NCI-H2171 (cell line): ENCODE measurements at regions not wholly inside any gene's neighbourhood (a gene's known extent, or its start where the extent isn't known, plus 50 kb on each side); places are given as distances from the start of the nearest gene placed in this dataset.

Experiments used
- DNase-seq: peaks from one replicate; lab custom pipeline; 2025; lab: John Stamatoyannopoulos, UW

DNA sequence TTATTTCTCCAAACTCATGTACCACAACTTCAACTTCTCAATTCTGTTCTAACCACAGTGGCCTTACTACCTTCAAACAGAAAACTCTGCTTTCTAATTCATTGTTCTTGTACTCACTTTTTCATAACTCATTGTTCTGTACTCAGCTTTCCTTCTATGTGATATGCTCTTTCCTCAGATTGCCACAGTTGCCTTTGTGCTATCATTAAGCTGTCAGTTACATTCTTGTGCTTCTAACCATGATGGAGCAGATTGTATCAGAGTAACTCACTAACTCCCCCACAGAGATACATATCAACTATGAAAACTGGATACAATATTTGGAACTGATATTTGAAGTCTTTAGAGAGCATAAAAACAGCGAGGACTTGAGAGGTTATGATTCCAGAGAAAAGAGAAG, 1213.7 kb downstream of the KCNT2 start:
- DNase-seq = no peak

DNA sequence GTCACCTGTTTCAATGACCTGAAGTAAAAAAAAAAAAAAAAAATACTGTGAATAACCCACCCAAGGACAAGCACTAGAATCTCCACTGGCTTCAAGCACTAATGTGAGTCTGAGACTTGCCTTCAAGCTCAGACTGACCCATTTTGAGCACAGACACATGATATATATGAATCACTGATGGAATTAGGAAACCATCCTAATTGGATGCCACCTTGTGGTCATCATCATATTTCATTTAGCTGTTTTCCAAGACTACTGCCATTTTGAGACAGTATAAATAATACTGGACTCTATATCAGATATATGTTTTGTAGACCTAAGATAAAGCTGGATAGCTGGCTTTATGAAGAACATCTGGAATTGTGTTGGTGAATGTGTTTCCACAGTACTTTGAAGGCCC, 1232.0 kb downstream of the KCNT2 start:
- no peak for DNase-seq

DNA sequence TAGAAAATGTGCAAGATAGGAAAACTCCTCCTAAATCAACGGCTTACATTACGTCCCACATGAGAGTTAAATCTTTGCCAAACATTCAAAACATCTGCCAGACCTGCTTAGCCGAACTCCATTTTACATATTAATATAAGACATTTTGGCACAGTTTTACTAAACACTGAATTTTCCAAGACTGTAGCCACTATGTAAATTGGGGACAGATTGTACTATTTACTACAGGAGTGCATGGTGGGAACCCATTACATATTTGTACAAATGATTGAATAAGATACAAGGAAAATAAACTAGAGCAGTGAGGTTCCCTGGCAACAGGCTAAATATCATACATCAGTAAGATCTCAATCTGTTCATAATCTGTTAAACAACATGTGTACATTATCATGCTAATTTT, 1234.4 kb downstream of the KCNT2 start:
- DNase-seq = no peak

DNA sequence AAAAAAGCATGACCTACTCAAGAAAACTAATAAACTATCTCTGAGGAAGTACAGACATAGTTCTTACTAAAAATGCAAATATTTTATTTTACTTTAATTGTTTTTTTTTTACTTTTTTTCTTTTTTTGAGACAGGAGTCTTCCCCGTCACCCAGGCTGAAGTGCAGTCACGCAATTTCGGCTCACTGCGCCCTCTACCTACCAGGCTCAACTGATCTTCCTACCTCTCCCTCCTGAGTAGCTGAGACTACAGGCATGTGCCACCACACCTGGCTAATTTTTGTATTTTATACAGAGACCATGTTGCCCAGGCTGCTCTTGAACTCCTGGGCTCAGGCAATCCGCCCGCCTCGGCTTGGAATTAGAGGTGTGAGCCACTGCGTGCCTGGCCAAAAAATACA, 1263.1 kb downstream of the KCNT2 start:
- DNase-seq = no peak

DNA sequence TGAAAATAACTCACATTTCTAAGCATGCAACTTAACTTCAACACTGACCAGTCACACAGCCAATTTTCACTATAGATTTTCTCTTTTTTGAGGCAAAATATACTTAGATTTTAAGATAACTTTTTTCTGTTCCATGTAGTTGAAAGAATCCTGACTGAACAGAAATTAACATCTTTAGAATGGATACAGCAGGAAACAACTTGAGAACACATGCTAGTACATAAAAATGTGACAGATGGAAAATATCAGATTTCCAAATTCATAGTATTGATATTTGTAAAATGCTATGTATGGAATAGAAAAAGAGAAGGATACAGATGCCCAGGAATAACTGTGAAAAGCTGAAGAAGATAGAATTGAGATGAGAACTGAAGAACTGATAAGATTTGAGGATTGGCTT, 1270.6 kb downstream of the KCNT2 start:
- peak; percentile 5 for DNase-seq

- DNase-seq = no peak
Measured at GRCh38 chr1:195336812-195337211, 1271.4 kb downstream of the KCNT2 start.

DNA sequence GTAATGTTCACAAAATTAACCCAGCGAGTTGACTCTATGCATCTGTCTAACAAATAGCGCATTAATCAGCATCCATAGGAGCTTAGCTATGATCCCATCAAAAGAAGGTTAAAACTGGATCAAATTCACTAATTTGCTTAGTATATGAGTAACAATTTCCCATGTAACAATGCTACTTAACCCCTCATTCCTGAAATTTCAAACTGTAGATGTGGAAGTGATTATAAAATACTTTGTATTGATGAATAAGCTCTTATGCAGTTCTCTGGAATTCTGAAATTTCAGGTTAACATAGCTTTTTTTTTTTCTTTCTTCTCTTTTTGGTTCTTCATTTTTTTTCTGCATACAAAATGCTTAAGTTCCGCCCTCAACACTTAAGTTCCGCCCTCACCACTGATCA, 1272.7 kb downstream of the KCNT2 start:
- DNase-seq = no peak

DNA sequence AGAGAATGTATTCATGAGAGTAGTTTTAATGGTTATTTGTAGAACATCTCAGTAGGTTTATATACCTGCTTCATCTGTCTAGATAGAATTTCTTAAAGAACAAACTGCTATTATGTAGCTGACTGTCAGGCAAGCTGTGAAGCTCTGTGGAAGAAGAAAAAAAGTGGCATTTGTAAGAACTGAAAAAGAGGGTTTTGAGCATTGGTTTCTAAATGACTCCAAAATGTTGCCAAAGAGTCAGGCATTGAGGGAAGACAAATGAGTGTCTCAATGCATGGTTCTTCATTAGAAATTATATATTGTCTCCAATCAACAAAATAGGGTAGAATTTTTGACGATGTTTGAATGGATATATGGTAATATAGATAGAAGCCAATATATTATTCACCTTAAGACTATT, 1276.1 kb downstream of the KCNT2 start:
- no peak for DNase-seq

DNA sequence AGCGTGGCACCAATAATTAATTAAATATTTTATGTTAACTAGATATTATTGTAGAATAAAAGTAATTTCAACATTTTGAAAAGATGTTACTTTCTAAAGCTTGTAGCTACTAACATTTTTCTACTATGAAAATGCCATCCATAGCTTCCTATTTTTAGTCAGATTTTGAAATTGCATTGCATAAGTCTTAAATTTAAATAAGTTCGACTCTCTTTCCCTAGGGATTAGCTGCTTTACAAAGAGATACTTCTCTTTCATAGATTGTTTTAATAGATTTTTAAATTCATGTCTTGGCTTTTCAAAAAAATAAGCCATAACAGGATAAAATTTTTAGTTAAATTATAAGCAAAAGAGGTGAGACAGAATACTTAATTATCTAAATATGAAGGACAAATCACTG, 1279.6 kb downstream of the KCNT2 start:
- DNase-seq = no peak

DNA sequence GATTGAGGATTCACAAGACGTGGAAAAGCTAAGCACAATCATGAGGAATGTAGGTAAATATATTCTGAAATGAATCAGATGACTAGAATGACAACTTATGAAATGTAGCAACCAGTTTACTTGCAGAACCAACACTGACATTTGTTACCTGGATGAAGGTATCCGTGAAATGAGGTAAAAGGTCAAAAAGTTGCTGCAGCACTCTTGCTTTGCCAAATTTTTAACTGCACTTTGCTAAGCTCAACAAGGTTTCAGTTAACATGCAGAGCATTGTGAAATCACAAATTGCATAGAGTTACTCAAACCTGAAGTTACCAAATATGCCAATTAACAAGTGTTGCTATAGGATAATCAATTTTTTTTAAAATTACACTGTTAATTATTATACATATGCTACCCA, 1280.1 kb downstream of the KCNT2 start:
- no peak for DNase-seq

- no peak for DNase-seq
Measured at GRCh38 chr1:195327361-195327760, 1280.9 kb downstream of the KCNT2 start.

DNA sequence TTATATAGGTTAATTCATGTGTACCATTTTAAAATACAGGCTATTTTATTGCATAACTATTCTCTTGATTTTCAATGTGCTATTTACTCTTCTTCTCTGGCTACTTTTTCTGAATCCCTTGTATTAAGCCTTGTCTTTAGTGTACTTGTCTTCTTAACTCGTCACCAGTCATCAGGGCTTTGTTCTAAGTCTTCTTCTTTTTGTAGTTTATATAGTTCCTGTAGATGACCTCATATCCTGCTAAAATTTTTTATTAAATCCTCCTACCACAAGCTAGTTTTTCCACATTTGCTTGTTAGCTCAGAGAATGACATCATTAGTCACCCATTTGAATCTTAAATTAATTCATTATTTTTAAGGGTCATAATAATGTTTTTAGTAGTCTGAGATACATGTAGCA, 1281.9 kb downstream of the KCNT2 start:
- DNase-seq = no peak

GRCh38 chr1:195325181-195325580, 1283.1 kb downstream of the KCNT2 start:
- no peak for DNase-seq

- DNase-seq = no peak
Measured at GRCh38 chr1:195306281-195306680, 1302.0 kb downstream of the KCNT2 start.

DNA sequence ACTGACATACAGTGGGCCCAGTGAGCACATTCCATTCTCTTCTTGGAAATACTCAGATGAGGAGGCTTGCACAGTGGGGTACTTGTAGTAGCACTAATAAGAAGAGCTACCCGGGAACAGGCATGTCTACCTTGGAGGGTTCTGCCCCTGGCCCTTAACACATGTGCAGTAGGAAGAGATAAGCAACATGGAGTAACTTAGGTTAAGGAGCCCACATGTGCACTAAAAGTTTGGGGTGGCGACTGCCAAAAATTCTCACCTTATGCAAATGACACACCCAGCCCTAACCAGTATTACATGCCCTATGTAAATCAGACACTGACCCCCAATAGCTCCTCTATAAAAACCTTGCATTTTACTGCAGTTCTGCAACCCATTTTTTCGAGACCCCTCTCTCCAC, 1313.3 kb downstream of the KCNT2 start:
- no peak for DNase-seq

DNA sequence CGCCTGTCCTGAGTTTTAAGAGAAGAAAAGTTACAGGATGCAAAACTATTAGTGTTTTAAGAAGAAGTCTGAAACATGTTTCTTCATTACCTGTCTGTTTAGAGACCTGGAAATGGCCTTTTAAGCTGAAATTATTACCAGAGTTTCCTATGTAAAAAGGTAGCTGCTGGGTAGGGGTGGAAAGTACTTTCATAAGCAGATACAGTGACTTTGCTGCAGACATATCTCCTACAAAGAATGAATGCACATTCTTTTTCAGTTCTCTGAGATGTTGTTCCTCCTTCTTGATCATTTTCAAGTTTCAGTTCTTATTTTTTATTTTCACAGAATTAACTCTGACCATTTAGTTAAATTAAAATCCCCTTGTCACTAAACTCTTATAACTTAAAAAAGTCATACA, 1329.6 kb downstream of the KCNT2 start:
- DNase-seq = no peak

DNA sequence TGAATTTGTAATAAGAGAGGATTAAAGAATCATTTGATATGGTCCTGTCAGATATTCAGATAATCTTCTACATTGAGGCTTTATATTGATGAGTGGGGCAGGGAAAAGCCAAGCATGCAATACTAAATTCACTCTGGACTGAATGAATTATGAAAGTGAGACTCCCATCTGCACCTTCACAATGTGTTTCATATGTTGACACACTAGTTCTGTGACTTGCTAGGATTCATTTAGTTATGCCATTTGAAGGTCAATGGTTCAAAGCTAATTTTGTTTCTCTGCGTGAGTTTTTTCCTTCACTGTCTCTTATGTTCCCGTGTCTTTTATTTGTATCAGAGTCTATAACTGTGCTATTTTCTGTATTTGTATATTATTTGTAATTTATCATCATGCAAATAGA, 1332.5 kb downstream of the KCNT2 start:
- DNase-seq = no peak

DNA sequence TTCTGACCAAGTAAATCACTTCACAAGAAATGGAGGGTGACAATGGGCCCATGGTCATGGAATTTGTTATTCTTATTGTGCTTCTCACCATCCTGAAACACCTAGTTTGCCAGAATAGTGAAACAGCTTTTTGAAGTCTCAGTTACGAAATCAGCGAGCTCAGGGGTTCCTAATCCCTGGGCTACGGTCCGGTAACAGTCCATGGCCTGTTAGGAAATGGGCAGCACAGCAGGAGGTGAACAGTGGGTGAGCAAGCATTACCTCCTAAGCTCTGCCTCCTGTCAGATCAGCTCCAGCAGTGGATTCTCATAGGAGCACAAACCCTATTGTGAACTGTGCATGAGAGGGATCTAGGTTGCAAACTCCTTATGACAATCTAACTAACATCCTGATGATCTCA, 1356.3 kb downstream of the KCNT2 start:
- DNase-seq = no peak

GRCh38 chr1:195243492-195243891, 1364.7 kb downstream of the KCNT2 start:
- DNase-seq = no peak

DNA sequence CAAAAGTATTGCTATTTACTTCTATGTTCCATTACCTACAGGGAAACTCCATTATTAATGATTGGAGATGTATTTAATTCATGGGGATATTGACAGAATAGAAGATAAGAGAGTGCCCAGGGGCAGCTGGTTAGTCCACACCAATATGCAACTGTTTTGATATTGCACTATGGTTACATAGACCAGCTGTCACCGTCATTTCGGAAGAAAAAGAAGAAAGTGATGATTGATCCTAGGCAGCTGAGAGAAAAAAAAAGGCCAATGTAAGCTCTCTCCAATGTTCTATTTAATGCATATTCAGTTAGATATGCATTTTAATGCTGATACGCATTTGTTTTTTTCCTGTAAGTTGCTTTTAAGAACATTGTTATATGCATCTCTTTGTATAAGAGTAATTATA, 1367.2 kb downstream of the KCNT2 start:
- peak; percentile 48 for DNase-seq

DNA sequence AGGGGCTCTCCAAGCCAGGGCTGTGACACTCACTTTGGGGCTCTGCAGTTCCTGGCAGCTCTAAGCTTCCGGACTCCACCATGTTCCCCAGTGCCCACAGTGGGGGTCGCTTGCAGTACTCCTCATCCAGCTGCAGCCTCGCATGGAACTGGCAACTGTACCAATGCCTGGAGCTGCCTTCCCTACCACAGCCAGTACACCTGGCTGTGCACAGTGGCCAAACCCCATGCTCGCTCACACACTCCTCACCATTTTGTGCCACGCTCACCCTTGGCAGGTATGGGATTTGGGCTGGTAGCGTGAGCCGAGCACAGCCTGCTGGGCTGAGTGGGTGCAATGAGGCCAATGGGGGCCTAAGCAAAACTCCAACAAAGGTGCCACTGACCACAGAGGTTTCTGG, 1369.9 kb downstream of the KCNT2 start:
- no peak for DNase-seq

- DNase-seq = no peak
Measured at GRCh38 chr1:195236991-195237889, 1371.0 kb downstream of the KCNT2 start.

GRCh38 chr1:195218428-195219212, 1389.6 kb downstream of the KCNT2 start:
- no peak for DNase-seq
